Common myeloid progenitor, CD34-positive (primary cell): ENCODE measurements at regions not wholly inside any gene's neighbourhood (a gene's known extent, or its start where the extent isn't known, plus 50 kb on each side); places are given as distances from the start of the nearest gene placed in this dataset.
"Not testable (repeated sequence)": the region's sequence is repeated elsewhere in the genome, so short reads cannot be mapped to it uniquely, and the experiment has no call there.

ENCODE experiments used
- CTCF ChIA-PET: fragments of 350-600 bp; sonication (Branson Sonifier 250); formaldehyde crosslinking; loops from one replicate; lab custom pipeline; 2021; ENCODE audit warnings: antibody characterized with exemption; lab: Charles Lee
- POLR2A ChIA-PET: fragments of 350-600 bp; sonication (Branson Sonifier 250); formaldehyde crosslinking; loops from one replicate; lab custom pipeline; 2021; ENCODE audit warnings: antibody characterized with exemption; lab: Charles Lee
- DNase-seq, 3 donors: peaks; one replicate each; pipeline versions ENCODE4 v3.0.0 to v3.0.0-alpha.2; 2013
- H3K27ac ChIP-seq, 2 experiments: 1 replicate in 1 of 2; 2 replicates in 1 of 2; pipeline ENCODE4 v1.7.0; 2013; ENCODE audit warnings: inconsistent platforms in 2 of 2, low read length in 2 of 2, mild to moderate bottlenecking in 2 of 2, low read depth in 1 of 2, moderate library complexity in 1 of 2; ENCODE audit not compliant: severe bottlenecking in 2 of 2, insufficient read depth in 1 of 2, poor library complexity in 1 of 2
- H3K27me3 ChIP-seq, 5 experiments: replicated peaks in 2 of 5; 1 replicate in 3 of 5; 2 replicates in 2 of 5; pipeline versions ENCODE4 v1.6.1 to v1.7.0; 2013; ENCODE audit warnings: low read length in 4 of 5, mild to moderate bottlenecking in 2 of 5, moderate library complexity in 2 of 5, inconsistent platforms in 1 of 5; ENCODE audit not compliant: insufficient read depth in 5 of 5, control insufficient read depth in 4 of 5
- H3K36me3 ChIP-seq, 4 experiments: 1 replicate in 2 of 4; 2 replicates in 2 of 4; pipeline versions ENCODE4 v1.6.1 to v1.7.0; 2013; ENCODE audit warnings: low read length in 3 of 4, control low read depth in 1 of 4, mild to moderate bottlenecking in 1 of 4; ENCODE audit not compliant: control insufficient read depth in 4 of 4, insufficient read depth in 4 of 4
- H3K4me1 ChIP-seq, 4 experiments: 1 replicate in 3 of 4; 2 replicates in 1 of 4; pipeline versions ENCODE4 v1.6.1 to v1.7.1; 2013; ENCODE audit warnings: low read length in 3 of 4, mild to moderate bottlenecking in 3 of 4, control low read depth in 1 of 4, inconsistent platforms in 1 of 4, moderate library complexity in 1 of 4; ENCODE audit not compliant: control insufficient read depth in 4 of 4, insufficient read depth in 4 of 4; ENCODE audit errors: control extremely low read depth in 1 of 4
- H3K4me3 ChIP-seq, 7 experiments: 1 replicate in 4 of 7; 2 replicates in 3 of 7; pipeline versions ENCODE4 v1.5.1 to v1.7.0; 2013; ENCODE audit warnings: mild to moderate bottlenecking in 7 of 7, low read length in 6 of 7, moderate library complexity in 6 of 7, inconsistent platforms in 2 of 7, low read depth in 2 of 7, control low read depth in 1 of 7; ENCODE audit not compliant: insufficient read depth in 4 of 7, control insufficient read depth in 1 of 7; ENCODE audit errors: extremely low read depth in 1 of 7
- H3K9me3 ChIP-seq, 5 experiments: 1 replicate in 4 of 5; 2 replicates in 1 of 5; pipeline versions ENCODE4 v1.6.1 to v1.7.1; 2013; ENCODE audit warnings: low read length in 4 of 5, mild to moderate bottlenecking in 2 of 5, inconsistent platforms in 1 of 5, low read depth in 1 of 5, moderate library complexity in 1 of 5; ENCODE audit not compliant: control insufficient read depth in 4 of 5, insufficient read depth in 2 of 5; ENCODE audit errors: control extremely low read depth in 1 of 5
- WGBS: methylation state at CpG from one replicate; pipeline ENCODE4 v1.1.5; 2013; ENCODE audit not compliant: insufficient coverage; 5-methylcytosine and 5-hydroxymethylcytosine counted together

DNA sequence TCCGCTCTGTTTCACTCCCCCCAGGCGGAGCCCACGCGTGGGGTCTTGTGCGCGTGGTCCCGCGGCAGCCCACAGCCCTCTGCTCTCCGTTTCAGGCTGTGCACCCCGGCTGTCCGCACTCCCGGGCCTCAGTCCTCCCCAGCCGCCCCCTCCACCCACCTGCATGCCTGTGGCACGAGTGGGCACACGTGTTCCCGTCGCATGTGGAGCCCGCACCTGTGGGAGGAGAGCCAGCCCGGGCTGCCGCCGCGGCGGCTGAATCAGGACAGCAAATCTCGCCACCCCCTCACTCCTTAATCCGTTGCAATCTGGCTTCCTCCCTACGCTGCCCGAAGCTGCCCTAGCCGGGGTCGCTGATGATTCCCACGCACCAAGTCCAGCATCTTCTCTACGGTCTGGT is 69.9 kb upstream of the GRIN2A start:
- POLR2A ChIA-PET = no interaction called here

DNA sequence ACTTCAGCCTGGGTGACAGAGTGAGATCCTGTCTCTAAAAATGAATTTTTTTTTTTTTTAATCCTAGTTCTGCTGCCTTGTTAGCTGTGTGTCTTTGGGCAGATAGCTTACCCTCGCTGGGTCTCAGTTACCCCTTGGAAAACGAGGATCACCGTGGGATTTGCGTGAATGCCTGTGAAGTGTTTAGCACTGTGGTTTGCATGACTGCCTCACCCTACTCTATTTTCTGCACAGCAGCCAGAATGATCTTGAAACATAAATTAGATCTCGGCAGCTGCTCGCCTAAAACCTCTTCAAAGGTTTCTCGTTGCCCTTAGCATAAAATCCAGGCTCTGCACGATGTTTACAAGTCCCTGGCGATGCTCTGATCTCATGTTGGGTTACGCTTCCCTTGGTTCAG is 71.2 kb upstream of the GRIN2A start:
- ChIA-PET POLR2A (interaction anchor here (0.6 kb wide), 1 partner anchor 90 kb away, joined by 3 read pairs; no protein-coding TSS in a partner anchor), CTCF (no interaction called here)
- Histone ChIP-seq H3K36me3 (no peaks in the 10 kb centered on the region), H3K27me3 (peaks cover 0 to 3% (median 0%) of the 10 kb centered on the region in 5 experiments), H3K4me1 (peaks cover 0 to 4% (median 0%) of the 10 kb centered on the region in 4 experiments), H3K27ac (no peak overlapping the region), H3K4me3 (no peak overlapping the region), H3K9me3 (no peaks in the 10 kb centered on the region)
- no peak for DNase-seq
- 85% methylated on average over 8 of the region's 10 CpGs for WGBS

More for the DNA sequence above, 69.9 kb upstream of the GRIN2A start:
- Histone ChIP-seq H3K9me3 (no peaks in the 10 kb centered on the region), H3K36me3 (no peaks in the 10 kb centered on the region), H3K4me1 (peaks cover 0 to 3% (median 0%) of the 10 kb centered on the region in 4 experiments), H3K27me3 (peaks cover 0 to 3% (median 0%) of the 10 kb centered on the region in 5 experiments), H3K27ac (no peak overlapping the region), H3K4me3 (no peak overlapping the region)
- DNase-seq = no peak
- WGBS = 95% methylated on average over 24 of the region's 31 CpGs
- CTCF ChIA-PET = no interaction called here

DNA sequence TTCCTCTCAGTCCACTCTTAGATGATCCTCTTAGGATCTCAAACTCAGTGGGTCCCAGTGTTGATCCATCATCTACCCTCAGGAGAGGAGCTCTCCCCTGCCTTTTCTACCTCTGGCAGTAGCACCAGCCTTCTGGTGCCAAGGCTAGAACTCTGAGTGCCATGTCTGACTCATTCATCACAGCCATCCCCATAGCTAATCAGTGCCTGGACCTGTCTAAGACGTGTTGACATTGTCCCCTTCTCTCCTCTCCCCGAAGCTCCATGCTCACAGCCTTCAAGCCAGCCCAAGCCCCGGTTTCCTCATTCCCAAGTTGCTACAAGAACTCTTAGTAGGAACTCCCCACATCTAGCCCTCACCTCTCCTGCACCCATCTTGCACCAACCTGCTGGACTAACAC is 73.5 kb upstream of the GRIN2A start:
- Histone ChIP-seq H3K27ac (no peak overlapping the region), H3K4me1 (peaks cover 0 to 4% (median 0%) of the 10 kb centered on the region in 4 experiments), H3K36me3 (no peaks in the 10 kb centered on the region), H3K9me3 (no peaks in the 10 kb centered on the region), H3K4me3 (no peak overlapping the region), H3K27me3 (peaks cover 0 to 3% (median 0%) of the 10 kb centered on the region in 5 experiments)
- ChIA-PET POLR2A (interaction anchor here (0.6 kb wide), 1 partner anchor 52 kb away, joined by 3 read pairs; no protein-coding TSS in a partner anchor), CTCF (interaction anchor here (0.8 to 2.3 kb wide), 5 partner anchors 11 to 1894 kb away, joined by 3 to 8 read pairs (median 5); no protein-coding TSS in a partner anchor)
- DNase-seq = no peak
- 90% methylated on average over 2 of the region's 3 CpGs for WGBS

GRCh38 chr16:10256784-10257641 is 74.8 kb upstream of the GRIN2A start:
- Histone ChIP-seq H3K4me1 (peaks cover 0 to 4% (median 0%) of the 10 kb centered on the region in 4 experiments), H3K4me3 (peak overlapping the region in 1 of 7 experiments; percentile 38), H3K27me3 (peaks cover 0 to 3% (median 0%) of the 10 kb centered on the region in 5 experiments), H3K36me3 (no peaks in the 10 kb centered on the region), H3K9me3 (no peaks in the 10 kb centered on the region), H3K27ac (no peak overlapping the region)
- 11% methylated on average over 9 of the region's 17 CpGs for WGBS
- peak; percentile 25 to 63 (median 59) for DNase-seq
- ChIA-PET POLR2A (no interaction called here), CTCF (interaction anchor here (0.8 to 2.1 kb wide), 10 partner anchors 9 to 478 kb away, joined by 3 to 16 read pairs (median 4); no protein-coding TSS in a partner anchor)

DNA sequence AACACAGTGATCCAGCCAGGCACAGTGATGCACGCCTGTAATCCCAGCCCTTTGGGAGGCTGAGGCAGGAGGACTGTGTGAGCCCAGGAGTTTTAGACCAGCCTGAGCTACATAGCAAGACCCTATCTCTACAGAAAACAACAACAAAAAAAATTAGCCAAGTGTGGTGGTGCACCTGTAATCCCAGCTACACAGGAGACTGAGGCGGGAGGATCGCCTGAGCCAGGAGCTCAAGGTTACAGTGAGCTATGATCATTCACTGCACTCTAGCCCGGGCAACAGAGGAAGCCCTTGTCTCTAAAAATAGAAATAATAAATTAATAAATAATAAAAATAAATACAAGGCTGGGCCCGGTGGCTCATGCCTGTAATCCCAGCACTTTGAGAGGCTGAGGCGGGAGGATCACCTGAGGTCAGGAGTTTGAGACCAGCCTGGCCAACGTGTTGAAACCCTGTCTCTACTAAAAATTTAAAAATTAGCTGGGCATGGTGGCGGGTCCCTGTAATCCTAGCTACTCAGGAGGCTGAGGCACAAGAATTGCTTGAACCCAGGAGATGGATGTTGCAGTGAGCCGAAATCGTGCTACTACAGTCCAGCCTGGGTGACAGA is 75.5 kb upstream of the GRIN2A start:
- H3K9me3 ChIP-seq, POLR2A ChIA-PET: not testable (repeated sequence)
- 82% methylated on average over 4 of the region's 10 CpGs for WGBS

GRCh38 chr16:10258930-10259603 is 76.8 kb upstream of the GRIN2A start:
- H3K4me3 ChIP-seq, H3K27me3 ChIP-seq, H3K36me3 ChIP-seq, H3K27ac ChIP-seq, H3K4me1 ChIP-seq, POLR2A ChIA-PET, H3K9me3 ChIP-seq, DNase-seq: not testable (repeated sequence)
- CTCF ChIA-PET = interaction anchor here (1.3 kb wide), 1 partner anchor 56 kb away, joined by 5 read pairs; no protein-coding TSS in a partner anchor
- 90% methylated on average over 4 of the region's 10 CpGs for WGBS

More for the DNA sequence above, 75.5 kb upstream of the GRIN2A start:
- DNase-seq, H3K27me3 ChIP-seq, H3K4me3 ChIP-seq, H3K27ac ChIP-seq, H3K36me3 ChIP-seq, H3K4me1 ChIP-seq: not testable (repeated sequence)
- CTCF ChIA-PET = interaction anchor here (0.8 to 2.1 kb wide), 8 partner anchors 11 to 478 kb away, joined by 3 to 16 read pairs (median 4); no protein-coding TSS in a partner anchor
